ENCODE measurements at regions not wholly inside any gene's neighbourhood (a gene's known extent, or its start where the extent isn't known, plus 50 kb on each side); places are given as distances from the start of the nearest gene placed in this dataset.
A peak's percentile ranks its signal among the peaks of the same experiment; 100 is the strongest.

DNA sequence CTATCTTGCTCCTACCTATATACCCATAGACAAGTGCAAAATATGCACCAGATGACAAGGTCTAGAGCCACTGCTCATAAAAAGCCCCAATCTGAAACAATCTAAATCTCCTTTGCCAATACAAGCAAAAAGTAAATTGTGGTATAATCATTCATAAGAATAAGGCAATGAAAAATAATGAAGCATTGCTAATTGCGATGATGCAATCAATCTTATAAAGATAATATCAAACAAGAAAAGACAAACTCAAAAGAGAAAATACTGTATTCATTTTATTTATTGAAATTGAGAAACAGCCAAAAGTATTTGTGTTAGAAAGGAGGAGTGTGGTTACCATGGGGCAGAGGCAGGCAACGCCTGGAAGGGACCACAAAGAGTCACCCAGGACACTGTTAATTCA lies 175.9 kb upstream of the GYPC start:
- Histone ChIP-seq H3K27ac (no peak overlapping the region), H3K27me3 (no peaks in the 10 kb centered on the region), H3K36me3 (no peaks in the 10 kb centered on the region), H3K4me3 (no peak overlapping the region), H3K9me3 (ENCODE audit: low read depth) (no peaks in the 10 kb centered on the region), H3K4me1 (ENCODE audit: low read depth) (no peaks in the 10 kb centered on the region)
- DNase-seq (ENCODE audit: low read depth in 1 of 2, low spot score in 1 of 2) = no peak
- TF ChIP-seq, protein P1, sequence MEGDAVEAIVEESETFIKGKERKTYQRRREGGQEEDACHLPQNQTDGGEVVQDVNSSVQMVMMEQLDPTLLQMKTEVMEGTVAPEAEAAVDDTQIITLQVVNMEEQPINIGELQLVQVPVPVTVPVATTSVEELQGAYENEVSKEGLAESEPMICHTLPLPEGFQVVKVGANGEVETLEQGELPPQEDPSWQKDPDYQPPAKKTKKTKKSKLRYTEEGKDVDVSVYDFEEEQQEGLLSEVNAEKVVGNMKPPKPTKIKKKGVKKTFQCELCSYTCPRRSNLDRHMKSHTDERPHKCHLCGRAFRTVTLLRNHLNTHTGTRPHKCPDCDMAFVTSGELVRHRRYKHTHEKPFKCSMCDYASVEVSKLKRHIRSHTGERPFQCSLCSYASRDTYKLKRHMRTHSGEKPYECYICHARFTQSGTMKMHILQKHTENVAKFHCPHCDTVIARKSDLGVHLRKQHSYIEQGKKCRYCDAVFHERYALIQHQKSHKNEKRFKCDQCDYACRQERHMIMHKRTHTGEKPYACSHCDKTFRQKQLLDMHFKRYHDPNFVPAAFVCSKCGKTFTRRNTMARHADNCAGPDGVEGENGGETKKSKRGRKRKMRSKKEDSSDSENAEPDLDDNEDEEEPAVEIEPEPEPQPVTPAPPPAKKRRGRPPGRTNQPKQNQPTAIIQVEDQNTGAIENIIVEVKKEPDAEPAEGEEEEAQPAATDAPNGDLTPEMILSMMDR (IDR thresholded peaks at IDR 0.05; ENCODE audit: low read depth, low read length) = no peak

DNA sequence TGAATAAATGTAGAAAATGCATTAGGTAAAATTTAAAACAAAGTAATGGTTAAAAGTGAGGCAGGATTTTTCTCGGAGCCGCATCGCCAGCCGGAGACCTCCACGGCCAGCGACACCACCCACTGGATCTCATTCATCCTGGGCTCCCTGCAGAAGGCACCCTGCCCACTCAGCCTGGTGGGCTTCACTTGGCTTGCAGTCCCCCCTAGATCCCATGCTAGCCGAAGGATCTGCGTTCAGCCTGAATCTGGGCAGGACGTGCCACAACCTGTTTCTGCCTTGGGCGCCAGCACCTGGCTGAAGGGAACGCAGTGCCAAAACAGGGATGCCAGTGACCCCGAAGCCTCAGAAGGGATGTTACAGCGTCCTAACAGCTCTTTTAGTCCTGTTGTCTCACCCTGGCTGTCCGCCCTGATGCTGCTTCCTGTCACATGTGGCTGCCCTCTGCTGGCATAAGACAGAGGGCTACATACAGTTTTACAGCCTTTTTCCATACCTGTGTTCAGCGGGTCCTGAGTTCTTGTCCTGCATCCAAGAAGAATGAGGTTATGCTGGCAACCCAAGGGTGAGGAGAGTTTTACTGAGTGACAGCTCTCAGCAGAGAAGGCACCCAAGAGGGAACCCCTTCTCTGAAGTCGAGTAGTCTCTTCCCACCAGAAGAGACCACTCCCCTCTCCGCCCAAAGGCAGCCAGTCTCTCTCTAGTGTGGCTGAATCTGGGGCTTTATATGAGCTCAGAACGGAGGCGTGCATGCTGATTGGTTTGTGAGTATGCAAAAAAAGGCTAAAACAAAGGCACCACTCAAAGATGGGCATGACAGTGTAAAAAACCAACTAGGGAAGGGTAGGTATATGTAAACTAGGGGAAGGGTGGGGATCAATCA lies 173.1 kb upstream of the GYPC start:
- TF ChIP-seq, protein P1 (IDR thresholded peaks at IDR 0.05; ENCODE audit: low read depth, low read length) = no peak
- Histone ChIP-seq H3K36me3 (no peaks in the 10 kb centered on the region), H3K4me3 (no peak overlapping the region), H3K27ac (no peak overlapping the region), H3K4me1 (ENCODE audit: low read depth) (no peaks in the 10 kb centered on the region), H3K27me3 (no peaks in the 10 kb centered on the region), H3K9me3 (ENCODE audit: low read depth) (no peaks in the 10 kb centered on the region)
- DNase-seq (ENCODE audit: low read depth in 1 of 2, low spot score in 1 of 2) = peak in 1 of 2 donors; percentile 2

DNA sequence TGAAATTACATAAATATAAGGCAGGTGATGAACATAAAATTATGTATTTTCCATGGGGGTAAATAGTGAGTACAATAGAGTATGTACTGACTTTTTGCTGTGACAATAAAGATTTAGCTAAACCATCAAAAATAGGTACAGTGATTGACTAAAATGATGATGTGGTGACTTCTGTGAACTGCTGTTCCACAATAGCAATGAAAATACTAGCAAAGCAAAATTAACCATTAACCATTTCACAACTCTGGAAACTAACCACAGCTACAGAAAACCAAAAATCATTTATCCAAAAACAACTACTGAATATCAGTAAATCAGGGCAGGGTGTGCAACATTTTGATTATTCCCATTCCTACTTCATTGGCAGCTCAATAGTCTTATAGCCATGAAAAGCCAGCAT lies 161.4 kb upstream of the GYPC start:
- TF ChIP-seq, protein P1 (IDR thresholded peaks at IDR 0.05; ENCODE audit: low read depth, low read length) = no peak
- no peaks in the 10 kb centered on the region for H3K4me1 ChIP-seq (ENCODE audit: low read depth)
- no peaks in the 10 kb centered on the region for H3K27me3 ChIP-seq
- H3K36me3 ChIP-seq = no peaks in the 10 kb centered on the region
- DNase-seq (ENCODE audit: low read depth in 1 of 2, low spot score in 1 of 2) = no peak
- H3K27ac ChIP-seq = no peak overlapping the region
- H3K9me3 ChIP-seq (ENCODE audit: low read depth) = no peaks in the 10 kb centered on the region
- no peak overlapping the region for H3K4me3 ChIP-seq

DNA sequence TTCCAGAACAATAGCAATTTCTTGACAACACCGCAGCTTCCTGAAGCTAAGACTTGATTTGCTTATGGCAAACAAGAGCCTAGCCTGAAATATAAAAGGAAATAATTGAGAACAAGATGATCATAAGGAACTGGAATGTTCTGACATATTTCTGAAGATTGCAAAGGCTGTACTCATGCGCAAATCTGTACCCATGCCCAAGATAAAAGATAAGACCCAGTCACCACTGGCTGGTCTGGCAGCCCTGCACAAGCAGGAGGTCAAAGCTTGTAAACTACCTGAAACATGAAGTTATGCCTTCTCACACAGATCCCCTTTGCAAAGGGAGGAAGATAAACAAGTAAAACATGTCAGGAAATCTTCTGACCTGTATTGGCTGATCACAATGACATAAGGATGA lies 160.8 kb upstream of the GYPC start:
- Histone ChIP-seq H3K9me3 (ENCODE audit: low read depth) (no peaks in the 10 kb centered on the region), H3K36me3 (no peaks in the 10 kb centered on the region)

DNA sequence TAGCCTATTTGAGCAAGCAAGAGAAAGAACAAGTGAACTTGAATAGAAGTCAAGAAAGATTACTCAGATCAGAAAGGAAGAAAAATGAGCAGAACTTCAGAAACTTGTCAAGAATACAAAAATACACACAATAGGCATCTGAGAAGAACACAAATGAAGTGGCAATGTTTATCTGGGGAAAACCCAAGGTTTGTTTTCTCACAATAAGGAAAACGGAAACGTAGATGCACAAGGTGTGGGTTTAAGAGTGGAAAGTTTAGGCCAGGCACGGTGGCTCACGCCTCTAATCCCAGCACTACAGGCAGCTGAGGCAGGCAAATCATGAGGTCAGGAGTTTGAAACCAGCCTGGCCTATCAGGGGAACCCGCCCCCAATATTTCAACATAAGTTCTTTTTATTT lies 159.5 kb upstream of the GYPC start:
- Histone ChIP-seq H3K27ac (no peak overlapping the region), H3K4me1 (ENCODE audit: low read depth) (no peaks in the 10 kb centered on the region), H3K4me3 (no peak overlapping the region), H3K36me3 (no peaks in the 10 kb centered on the region), H3K27me3 (no peaks in the 10 kb centered on the region), H3K9me3 (ENCODE audit: low read depth) (no peaks in the 10 kb centered on the region)
- DNase-seq (ENCODE audit: low read depth in 1 of 2, low spot score in 1 of 2) = no peak
- TF ChIP-seq, protein P1 (IDR thresholded peaks at IDR 0.05; ENCODE audit: low read depth, low read length) = no peak

More for the DNA sequence above, 160.8 kb upstream of the GYPC start:
- TF ChIP-seq, protein P1 (IDR thresholded peaks at IDR 0.05; ENCODE audit: low read depth, low read length) = no peak
- Histone ChIP-seq H3K4me3 (no peak overlapping the region), H3K27ac (no peak overlapping the region), H3K4me1 (ENCODE audit: low read depth) (no peaks in the 10 kb centered on the region), H3K27me3 (no peaks in the 10 kb centered on the region)
- DNase-seq (ENCODE audit: low read depth in 1 of 2, low spot score in 1 of 2) = no peak

Data from cardiac muscle cell (in vitro differentiated cells and primary cell).